ENCODE measurements at regions not wholly inside any gene's neighbourhood (a gene's known extent, or its start where the extent isn't known, plus 50 kb on each side); places are given as distances from the start of the nearest gene placed in this dataset.

GRCh38 chr5:10849278-10849677 is 88.2 kb upstream of the DAP start:
- Histone ChIP-seq H3K4me3 (no peak overlapping the region), H3K27ac (no peak overlapping the region), H3K9me3 (peaks cover 0 to 7% (median 0%) of the 10 kb centered on the region in 12 donors), H3K27me3 (no peaks in the 10 kb centered on the region), H3K36me3 (no peaks in the 10 kb centered on the region), H3K4me1 (peaks cover 0 to 3% (median 0%) of the 10 kb centered on the region in 12 donors)
- DNase-seq (no peak), ATAC-seq (no peak)
- WGBS, 4 donors, result 59 to 69% (median 67%) methylated on average over 5 of the region's 5 CpGs
- TF ChIP-seq CTCF (IDR thresholded peaks at IDR 0.05) (no peak), POLR2A (IDR thresholded peaks at IDR 0.05) (no peak)
- intact Hi-C loops (cut with DNase I), result no loop called here

- no peak overlapping the region for H3K4me3 ChIP-seq
- H3K27ac ChIP-seq, result no peak overlapping the region
- TF ChIP-seq CTCF (IDR thresholded peaks at IDR 0.05), result no peak
- no peak for TF ChIP-seq POLR2A (IDR thresholded peaks at IDR 0.05)
- DNase-seq (no peak), ATAC-seq (no peak)
- H3K9me3 ChIP-seq, result peaks cover 0 to 7% (median 0%) of the 10 kb centered on the region in 12 donors
- intact Hi-C loops (cut with DNase I), result no loop called here
- no peaks in the 10 kb centered on the region for H3K27me3 ChIP-seq
- 75 to 78% (median 76%) methylated on average over 4 of the region's 4 CpGs for WGBS, 4 donors
- no peaks in the 10 kb centered on the region for H3K4me1 ChIP-seq
- H3K36me3 ChIP-seq, result no peaks in the 10 kb centered on the region
Measured at GRCh38 chr5:10844016-10844415, 83.0 kb upstream of the DAP start.

GRCh38 chr5:10842823-10843222 is 81.8 kb upstream of the DAP start:
- intact Hi-C loops (cut with DNase I), result no loop called here

GRCh38 chr5:10839916-10840599 is 79.0 kb upstream of the DAP start:
- intact Hi-C loops (cut with DNase I), result no loop called here
- H3K36me3 ChIP-seq, result no peaks in the 10 kb centered on the region
- no peaks in the 10 kb centered on the region for H3K4me1 ChIP-seq
- DNase-seq (no peak), ATAC-seq (no peak)
- WGBS, 4 donors, result 80 to 92% (median 89%) methylated on average over 3 of the region's 3 CpGs
- no peaks in the 10 kb centered on the region for H3K27me3 ChIP-seq
- no peak overlapping the region for H3K4me3 ChIP-seq
- TF ChIP-seq CTCF (IDR thresholded peaks at IDR 0.05) (no peak), POLR2A (IDR thresholded peaks at IDR 0.05) (no peak)
- no peak overlapping the region for H3K27ac ChIP-seq
- peaks cover 0 to 4% (median 0%) of the 10 kb centered on the region in 12 donors for H3K9me3 ChIP-seq

More at GRCh38 chr5:10842823-10843222, 81.8 kb upstream of the DAP start:
- WGBS, 4 donors, result 78 to 90% (median 86%) methylated on average over 3 of the region's 3 CpGs
- no peaks in the 10 kb centered on the region for H3K36me3 ChIP-seq
- peaks cover 0 to 4% (median 0%) of the 10 kb centered on the region in 12 donors for H3K9me3 ChIP-seq
- H3K4me3 ChIP-seq, result no peak overlapping the region
- H3K27ac ChIP-seq, result no peak overlapping the region
- no peak for ATAC-seq
- H3K27me3 ChIP-seq, result no peaks in the 10 kb centered on the region
- DNase-seq, result no peak
- H3K4me1 ChIP-seq, result no peaks in the 10 kb centered on the region
- no peak for TF ChIP-seq POLR2A (IDR thresholded peaks at IDR 0.05)
- TF ChIP-seq CTCF (IDR thresholded peaks at IDR 0.05), result no peak

All from heart left ventricle (tissue), 16 donors.